Non-pigmented ciliary epithelial cell (primary cell): ENCODE measurements at regions not wholly inside any gene's neighbourhood (a gene's known extent, or its start where the extent isn't known, plus 50 kb on each side); places are given as distances from the start of the nearest gene placed in this dataset.
"Not testable (repeated sequence)": the region's sequence is repeated elsewhere in the genome, so short reads cannot be mapped to it uniquely, and the experiment has no call there.

Experiments
- DNase-seq: peaks from one replicate; pipeline ENCODE4 v3.0.0-alpha.2; 2010; ENCODE audit warnings: low read depth

DNA sequence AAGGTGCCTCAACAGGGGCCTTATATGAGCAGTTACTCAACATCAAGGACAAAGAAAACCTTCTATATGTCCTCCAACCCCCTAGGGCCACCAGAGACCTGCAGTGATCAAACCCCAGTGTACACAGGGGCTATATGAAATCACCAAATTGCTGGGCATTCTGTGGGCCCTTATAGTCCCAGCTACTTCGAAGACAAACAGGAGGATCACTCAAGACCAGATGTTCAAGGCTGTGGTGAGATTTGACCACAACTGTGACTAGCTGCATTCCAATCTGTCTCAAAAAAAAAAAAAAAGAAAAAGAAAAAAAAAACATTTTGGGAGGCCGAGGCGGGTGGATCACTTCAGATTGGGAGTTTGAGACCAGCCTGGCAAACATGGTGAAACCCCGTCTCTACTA, 51.0 kb upstream of the PRB2 start:
- no peak for DNase-seq

- no peak for DNase-seq
These were observed 62.8 kb upstream of the PRB2 start for GRCh38 chr12:11457996-11458645.

DNA sequence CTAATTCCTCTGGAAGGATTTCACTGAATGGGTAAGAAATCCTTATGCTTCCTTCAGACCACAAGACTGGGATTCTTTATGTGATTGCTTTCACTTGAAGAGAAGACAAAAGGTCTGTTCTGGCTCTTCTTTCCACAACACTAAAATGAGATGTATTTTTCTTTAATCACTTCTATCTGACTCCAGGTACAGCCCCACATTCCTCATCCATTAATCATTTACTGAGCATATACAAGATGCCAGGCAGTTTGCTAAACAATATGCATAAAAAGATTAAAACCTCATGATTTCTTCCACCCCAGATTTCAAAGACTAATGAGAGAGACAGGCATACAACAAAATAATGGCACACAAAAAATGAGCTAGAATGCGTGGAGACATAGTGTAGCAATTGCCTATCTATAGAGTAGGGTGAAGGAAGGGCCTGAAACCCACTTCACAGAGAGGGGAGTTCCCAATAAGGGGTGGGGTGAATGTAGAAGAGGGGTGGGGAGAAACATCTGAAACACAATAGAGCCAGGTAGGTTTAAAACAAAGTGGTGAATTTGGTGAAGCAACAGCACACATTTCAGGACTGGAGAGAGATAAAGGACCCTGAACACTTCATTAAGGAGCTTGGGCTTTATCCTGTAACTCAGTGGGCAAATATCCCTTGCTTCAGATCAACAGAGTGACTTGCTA, 65.1 kb upstream of the PRB2 start:
- no peak for DNase-seq

GRCh38 chr12:11461433-11461832, 66.1 kb upstream of the PRB2 start:
- no peak for DNase-seq

DNA sequence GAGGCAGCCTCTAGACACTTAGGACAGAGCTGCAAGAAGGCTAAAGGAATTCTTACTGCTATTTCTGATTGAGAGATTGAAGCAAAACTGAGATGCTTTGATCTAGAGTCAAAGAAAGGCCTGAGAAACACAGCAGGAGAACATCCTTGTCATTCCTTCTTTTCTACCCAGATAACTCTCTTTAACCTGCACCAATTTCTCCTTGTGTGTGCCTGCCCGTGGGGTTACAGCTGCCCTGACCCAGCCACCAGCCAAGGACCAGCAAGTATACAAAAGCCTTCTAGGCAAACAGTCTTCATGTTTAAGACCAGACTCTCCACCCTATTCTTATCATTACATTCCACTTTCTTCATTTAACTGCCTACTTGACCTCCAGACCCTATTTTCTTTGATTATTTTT, 81.7 kb upstream of the PRB2 start:
- no peak for DNase-seq

- DNase-seq, result peak; percentile 76
These were observed 87.6 kb upstream of the PRB2 start for GRCh38 chr12:11482955-11483354.

DNA sequence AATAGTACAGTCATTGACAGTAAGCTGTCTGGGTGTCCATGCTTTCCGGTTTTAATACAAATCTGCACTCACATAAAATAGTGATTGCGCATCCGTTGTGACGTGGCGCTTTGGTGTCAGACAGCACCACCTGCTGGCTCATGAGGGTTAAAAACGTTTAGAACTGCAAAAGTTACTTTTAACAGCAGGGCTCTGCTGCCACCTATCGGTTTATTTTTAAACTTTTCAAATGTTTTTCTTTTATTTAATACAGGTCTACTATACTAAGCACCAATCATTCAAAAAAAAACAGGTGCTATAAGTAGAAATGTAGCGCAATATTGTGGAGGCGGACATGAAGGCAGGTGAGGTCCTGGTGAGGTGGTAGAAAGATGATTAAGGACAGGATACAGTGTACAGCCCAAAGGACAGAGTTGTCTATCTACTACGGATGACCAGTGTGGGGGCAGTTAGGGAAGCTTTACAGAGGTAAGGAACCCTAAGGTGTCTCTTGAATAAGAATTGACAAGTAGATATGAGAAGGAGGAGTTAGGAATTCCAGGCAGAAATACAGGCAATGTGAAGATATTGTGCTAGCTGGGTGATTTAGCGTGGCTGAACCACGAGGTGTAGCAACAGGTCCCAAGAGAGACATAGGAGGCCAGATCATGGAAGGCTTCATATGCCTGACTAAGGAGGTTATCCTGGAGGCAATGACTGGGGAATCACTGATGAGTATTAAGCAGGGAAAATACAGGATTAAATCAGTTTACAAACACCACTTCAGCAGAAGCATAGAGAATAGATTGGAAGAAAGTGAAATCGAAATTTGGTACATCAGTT, 91.5 kb upstream of the PRB2 start:
- peak; percentile 67 for DNase-seq

DNA sequence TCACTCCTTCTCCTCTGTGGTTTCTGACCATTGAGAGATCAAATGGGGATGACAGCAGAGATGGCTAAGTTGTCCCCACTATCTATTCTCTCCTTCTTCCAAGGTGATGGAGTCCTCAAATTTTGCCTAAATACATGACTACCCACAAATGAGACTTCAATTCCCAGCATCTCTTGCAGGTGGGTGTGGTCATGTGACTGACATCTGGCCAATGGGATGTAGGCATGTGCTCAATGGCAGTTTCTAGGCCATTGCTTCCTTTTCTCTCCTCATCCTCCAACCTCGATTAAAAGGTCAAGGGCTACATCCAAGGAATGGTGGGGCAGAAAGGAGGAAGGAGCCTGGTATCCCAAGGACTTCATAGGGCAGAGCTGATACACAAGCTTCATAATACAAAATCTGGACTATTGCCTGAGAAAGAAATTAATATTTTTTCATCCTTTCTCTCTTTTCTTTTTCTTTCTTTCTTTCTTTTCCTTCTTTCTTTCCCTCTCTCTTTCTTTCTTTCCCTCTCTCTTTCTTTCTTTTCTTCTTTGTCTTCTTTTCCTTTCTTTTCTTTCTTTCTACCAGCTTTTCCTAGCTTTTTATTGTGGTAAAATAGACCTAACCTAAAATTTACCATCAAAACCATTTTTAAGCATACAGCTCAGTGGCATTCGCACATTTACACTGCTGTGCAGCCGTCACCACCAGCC, 100.9 kb upstream of the PRB2 start:
- no peak for DNase-seq

DNA sequence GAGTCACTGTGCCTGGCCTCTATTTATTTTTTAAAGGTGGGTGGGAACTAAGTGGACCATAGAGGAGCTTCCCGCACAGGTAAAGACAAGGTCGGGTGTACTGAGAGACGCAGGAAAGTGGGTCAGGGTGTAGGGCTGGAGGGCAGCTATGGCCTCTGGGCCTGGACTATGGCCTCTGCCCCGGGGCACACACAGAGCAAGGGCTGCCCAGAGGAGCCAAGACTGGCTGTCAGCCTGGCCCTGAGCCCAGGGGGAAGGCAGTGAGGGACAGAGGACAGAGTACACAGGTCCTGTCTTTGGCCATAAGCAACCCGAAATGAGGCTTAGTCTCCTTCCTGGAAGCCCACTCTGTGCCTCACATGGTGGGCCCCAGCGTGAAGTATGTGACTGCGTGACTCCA, 102.1 kb upstream of the PRB2 start:
- DNase-seq, result no peak

DNA sequence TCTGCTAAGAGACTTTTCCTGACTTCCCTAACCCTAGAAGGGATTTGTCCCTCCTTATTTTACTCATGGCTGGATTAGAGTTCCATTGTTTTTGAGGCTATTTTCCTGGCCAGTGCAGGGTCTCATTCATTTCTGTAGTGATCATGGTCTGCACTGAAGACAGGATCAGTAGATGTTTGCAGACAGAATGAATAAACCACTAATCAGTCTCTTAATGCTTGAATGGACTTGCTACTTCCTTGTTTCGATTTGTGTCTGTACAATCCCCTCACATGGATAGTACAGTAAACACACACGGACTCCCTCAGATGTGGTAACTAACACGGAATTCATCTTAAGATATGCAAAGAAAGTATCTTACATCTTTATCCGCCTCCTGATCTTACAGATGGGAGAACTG, 102.6 kb upstream of the PRB2 start:
- DNase-seq, result no peak

- DNase-seq, result not testable (repeated sequence)
These were observed 103.2 kb upstream of the PRB2 start for GRCh38 chr12:11498574-11498973.

DNA sequence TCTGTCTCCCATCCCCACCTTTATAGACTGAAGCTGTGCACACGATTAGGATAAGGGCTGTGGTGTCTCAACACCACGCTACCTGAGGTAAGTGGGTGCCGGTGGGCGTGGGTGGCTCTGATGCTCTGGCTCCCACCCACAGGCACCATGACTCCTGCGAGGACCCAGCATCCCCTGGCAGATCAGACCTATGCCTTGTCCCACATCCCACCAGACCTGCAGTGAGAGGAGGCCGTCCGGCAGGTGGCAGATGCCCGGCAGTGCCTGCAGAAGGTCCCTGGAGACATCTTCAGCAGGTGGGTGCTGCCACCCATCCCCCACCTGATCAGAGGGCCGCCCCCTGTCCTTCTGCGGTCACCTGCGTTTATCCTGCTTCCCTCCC, 104.4 kb upstream of the PRB2 start:
- no peak for DNase-seq

- no peak for DNase-seq
These were observed 105.0 kb upstream of the PRB2 start for GRCh38 chr12:11500188-11500860.

- DNase-seq, result no peak
These were observed 105.5 kb upstream of the PRB2 start for GRCh38 chr12:11500861-11501230.

DNA sequence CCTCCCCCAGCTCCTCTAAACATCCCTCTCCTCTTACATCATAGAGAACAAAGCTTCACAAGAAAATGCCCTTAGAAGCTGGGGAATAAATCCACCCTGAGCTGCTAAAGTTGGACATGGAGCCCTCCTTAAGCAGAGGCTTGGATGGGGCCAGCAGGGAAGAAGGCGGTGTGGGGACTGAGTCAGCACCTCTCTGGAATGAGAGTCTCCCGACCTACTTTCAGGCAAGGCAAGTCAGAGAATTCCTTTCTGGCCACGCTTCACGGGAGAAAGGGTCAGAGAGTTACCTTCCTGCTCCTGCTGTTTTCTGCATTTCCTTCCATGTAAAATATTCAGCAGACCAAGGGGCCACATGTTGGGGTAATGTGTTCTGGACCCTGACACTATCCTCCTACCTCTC, 113.3 kb upstream of the PRB2 start:
- peak; percentile 58 for DNase-seq

- no peak for DNase-seq
These were observed 114.0 kb upstream of the PRB2 start for GRCh38 chr12:11509326-11509725.

- no peak for DNase-seq
These were observed 115.3 kb upstream of the PRB2 start for GRCh38 chr12:11510671-11511070.

DNA sequence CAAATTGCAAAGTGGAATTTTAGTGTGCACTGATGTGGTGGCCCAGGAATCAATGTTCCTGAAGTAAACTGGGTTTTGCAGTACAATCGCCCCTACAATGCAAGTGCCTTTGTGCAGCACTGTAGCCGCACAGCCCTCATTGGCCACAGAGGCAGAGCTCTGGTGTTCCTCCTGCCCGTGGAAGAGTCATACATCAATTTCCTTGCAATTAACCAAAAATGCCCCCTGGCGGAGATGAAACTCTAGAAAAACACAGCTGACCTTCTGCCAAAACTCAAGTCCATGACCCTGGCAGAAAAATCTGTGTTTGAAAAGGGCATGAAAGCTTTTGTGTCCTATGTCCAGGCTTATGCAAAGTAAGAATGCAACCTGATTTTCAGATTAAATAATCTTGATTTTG, 117.9 kb upstream of the PRB2 start:
- no peak for DNase-seq

DNA sequence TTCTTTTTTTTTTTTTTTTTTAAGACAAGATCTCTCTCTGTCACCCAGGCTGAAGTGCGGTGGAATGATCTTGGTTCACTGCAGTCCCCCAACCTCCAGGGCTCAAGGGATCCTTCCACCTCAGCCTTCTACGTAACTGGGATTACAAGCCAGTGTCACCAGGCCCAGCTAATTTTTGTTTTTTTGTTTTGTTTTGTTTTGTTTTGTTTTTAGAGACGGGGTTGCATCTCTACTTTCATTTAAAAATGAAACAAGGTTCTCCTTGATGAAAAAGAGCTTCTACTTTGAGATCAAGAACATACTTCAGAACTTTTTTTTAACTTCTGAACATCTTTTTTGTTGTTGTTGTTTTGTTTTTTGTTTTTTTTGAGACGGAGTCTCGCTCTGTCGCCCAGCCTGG, 121.7 kb upstream of the PRB2 start:
- no peak for DNase-seq

GRCh38 chr12:11524446-11524845, 125.0 kb upstream of the ETV6 start:
- DNase-seq, result no peak

- no peak for DNase-seq
These were observed 115.4 kb upstream of the ETV6 start for GRCh38 chr12:11534064-11534463.

DNA sequence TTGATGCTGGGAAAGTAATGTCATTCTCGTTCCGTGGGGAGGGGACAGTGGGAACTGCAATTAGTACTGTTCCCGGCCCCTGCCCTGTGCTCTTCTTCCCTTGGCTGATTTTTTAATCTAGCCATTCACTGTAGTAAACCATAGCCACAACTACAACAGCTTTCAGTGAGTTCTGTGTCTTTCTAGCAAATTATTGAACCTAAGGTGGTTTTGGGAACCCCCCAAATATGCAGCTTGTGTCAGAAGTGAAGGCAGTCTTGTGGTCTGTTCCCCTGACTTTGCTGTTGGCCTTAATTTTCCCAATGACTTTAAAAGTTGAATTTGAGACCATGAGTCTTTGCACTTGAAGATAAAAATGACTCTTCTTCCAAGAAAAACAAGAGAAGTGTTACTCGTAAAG, 114.3 kb upstream of the ETV6 start:
- DNase-seq, result no peak
